CD14-positive monocyte (primary cell): ENCODE measurements at regions not wholly inside any gene's neighbourhood (a gene's known extent, or its start where the extent isn't known, plus 50 kb on each side); places are given as distances from the start of the nearest gene placed in this dataset.

Experiments
- DNase-seq, 3 donors: peaks; one replicate each; pipeline ENCODE4 v3.0.0-alpha.2; 2011 to 2022
- H2AFZ ChIP-seq: 2 replicates; pipeline ENCODE4 v1.6.0; 2012; ENCODE audit warnings: mild to moderate bottlenecking, low read depth, low read length, inconsistent platforms; ENCODE audit not compliant: insufficient read depth, poor library complexity, severe bottlenecking
- H3K27ac ChIP-seq, 2 donors: 1 replicate in 1 of 2; 2 replicates in 1 of 2; pipeline ENCODE4 v1.5.1; 2012 to 2013; ENCODE audit warnings: low read length in 2 of 2, control low read depth in 1 of 2, inconsistent platforms in 1 of 2, low read depth in 1 of 2, mild to moderate bottlenecking in 1 of 2
- H3K27me3 ChIP-seq, 2 donors: one replicate each; pipeline versions ENCODE4 v1.6.0 to v1.6.1; 2011 to 2013; ENCODE audit warnings: low read length in 2 of 2; ENCODE audit not compliant: control insufficient read depth in 2 of 2, insufficient read depth in 2 of 2
- H3K36me3 ChIP-seq, 2 donors: replicated peaks in 1 of 2; 1 replicate in 1 of 2; 2 replicates in 1 of 2; pipeline versions ENCODE4 v1.5.1 to v1.6.1; 2012 to 2013; ENCODE audit warnings: low read length in 2 of 2, control low read depth in 1 of 2, inconsistent platforms in 1 of 2, mild to moderate bottlenecking in 1 of 2; ENCODE audit not compliant: insufficient read depth in 2 of 2, control insufficient read depth in 1 of 2
- H3K4me1 ChIP-seq, 2 donors: 1 replicate in 1 of 2; 2 replicates in 1 of 2; pipeline versions ENCODE4 v1.5.1 to v1.6.1; 2012 to 2013; ENCODE audit warnings: low read length in 2 of 2, control low read depth in 1 of 2, inconsistent platforms in 1 of 2, mild to moderate bottlenecking in 1 of 2, moderate library complexity in 1 of 2; ENCODE audit not compliant: insufficient read depth in 2 of 2, control insufficient read depth in 1 of 2
- H3K4me2 ChIP-seq: replicated peaks from 2 replicates; pipeline ENCODE3; 2012; ENCODE audit warnings: low read length, moderate library complexity, mild to moderate bottlenecking; ENCODE audit not compliant: poor library complexity, severe bottlenecking; ENCODE audit errors: extremely low read depth
- H3K4me3 ChIP-seq, 3 experiments: fragments of 200-600 bp in 1 of 3; sonication (generic) in 1 of 3; replicated peaks in 1 of 3; 1 replicate in 2 of 3; 2 replicates in 1 of 3; pipeline ENCODE4 v1.5.1; 2011 to 2013; ENCODE audit warnings: low read length in 3 of 3, mild to moderate bottlenecking in 3 of 3, control low read depth in 2 of 3, low read depth in 2 of 3, inconsistent platforms in 1 of 3, moderate library complexity in 1 of 3
- H3K79me2 ChIP-seq: 2 replicates; pipeline ENCODE4 v1.6.0; 2012; ENCODE audit warnings: mild to moderate bottlenecking, control low read depth, inconsistent platforms, low read length, moderate library complexity; ENCODE audit not compliant: insufficient read depth
- H3K9ac ChIP-seq: 2 replicates; pipeline ENCODE4 v1.6.0; 2017; ENCODE audit warnings: low read length, mild to moderate bottlenecking; ENCODE audit not compliant: insufficient read depth, poor library complexity, severe bottlenecking
- H3K9me3 ChIP-seq, 2 donors: replicated peaks in 1 of 2; 1 replicate in 1 of 2; 2 replicates in 1 of 2; pipeline versions ENCODE4 v1.5.1 to v1.6.1; 2012 to 2013; ENCODE audit warnings: low read length in 2 of 2, control low read depth in 1 of 2; ENCODE audit not compliant: control insufficient read depth in 1 of 2, insufficient read depth in 1 of 2
- H4K20me1 ChIP-seq: 2 replicates; pipeline ENCODE4 v1.6.0; 2012; ENCODE audit warnings: mild to moderate bottlenecking, low read length, control low read depth, moderate library complexity; ENCODE audit not compliant: insufficient read depth
- H3K27ac Mint-ChIP-seq, 7 donors: one replicate each; pipeline ENCODE4 v1.8.0; 2020; ENCODE audit warnings: mild to moderate bottlenecking in 7 of 7, mixed read lengths in 7 of 7, moderate library complexity in 6 of 7, inconsistent platforms in 2 of 7
- H3K27me3 Mint-ChIP-seq, 3 donors: one replicate each; pipeline ENCODE4 v1.8.0; 2021 to 2022; ENCODE audit warnings: low read depth in 3 of 3, mild to moderate bottlenecking in 3 of 3, mixed read lengths in 3 of 3, moderate library complexity in 3 of 3, inconsistent platforms in 1 of 3
- H3K36me3 Mint-ChIP-seq, 2 donors: one replicate each; pipeline ENCODE4 v1.8.0; 2020; ENCODE audit warnings: mixed read lengths in 2 of 2, inconsistent platforms in 1 of 2, mild to moderate bottlenecking in 1 of 2
- H3K4me1 Mint-ChIP-seq: one replicate; pipeline ENCODE4 v1.8.0; 2020; ENCODE audit warnings: mild to moderate bottlenecking, mixed read lengths
- H3K4me3 Mint-ChIP-seq, 2 donors: one replicate each; pipeline ENCODE4 v1.8.0; 2020; ENCODE audit warnings: mild to moderate bottlenecking in 2 of 2, mixed read lengths in 2 of 2, moderate library complexity in 1 of 2
- H3K9me3 Mint-ChIP-seq, 7 donors: one replicate each; pipeline ENCODE4 v1.8.0; 2020 to 2022; ENCODE audit warnings: mixed read lengths in 7 of 7, mild to moderate bottlenecking in 6 of 7, moderate library complexity in 6 of 7, inconsistent platforms in 2 of 7
- CTCF ChIP-seq: fragments of 200-600 bp; IDR thresholded peaks from one replicate; pipeline ENCODE4 v1.8.0; 2022; ENCODE audit warnings: antibody characterized with exemption, mild to moderate bottlenecking
- WGBS: methylation state at CpG from one replicate; pipeline ENCODE4 v1.1.5; 2013; ENCODE audit warnings: missing lambda C conversion rate; ENCODE audit not compliant: insufficient coverage; 5-methylcytosine and 5-hydroxymethylcytosine counted together
- intact Hi-C, 2 donors: fragments of 100-400 bp; cut with micrococcal nuclease; formaldehyde crosslinking; loops; one replicate each; pipeline versions ENCODE4 v1.15.0 to v1.15.1; 2023

GRCh38 chr11:70692131-70692530 is 293.8 kb downstream of the CTTN start:
- Histone ChIP-seq H4K20me1 (no peaks in the 10 kb centered on the region), H2AFZ (no peak overlapping the region), H3K9me3 (no peaks in the 10 kb centered on the region), H3K4me3 (no peak overlapping the region), H3K27ac (no peak overlapping the region), H3K79me2 (no peaks in the 10 kb centered on the region), H3K4me2 (no peak overlapping the region), H3K4me1 (no peaks in the 10 kb centered on the region), H3K27me3 (no peaks in the 10 kb centered on the region), H3K36me3 (no peaks in the 10 kb centered on the region), H3K9ac (no peak overlapping the region)
- WGBS: 93% methylated on average over 2 of the region's 5 CpGs
- no peak overlapping the region for H3K27ac Mint-ChIP-seq
- H3K4me3 Mint-ChIP-seq: no peak overlapping the region
- intact Hi-C loops: no loop called here
- no peak for TF ChIP-seq CTCF
- no peak for DNase-seq
- H3K9me3 Mint-ChIP-seq: peaks cover 5 to 15% (median 6%) of the 10 kb centered on the region in 7 donors
- no peaks in the 10 kb centered on the region for H3K36me3 Mint-ChIP-seq
- H3K4me1 Mint-ChIP-seq: no peaks in the 10 kb centered on the region
- peaks cover 3 to 4% (median 4%) of the 10 kb centered on the region in 3 donors for H3K27me3 Mint-ChIP-seq

- Histone ChIP-seq H3K36me3 (no peaks in the 10 kb centered on the region), H3K4me3 (no peak overlapping the region), H3K79me2 (no peaks in the 10 kb centered on the region), H3K4me1 (no peaks in the 10 kb centered on the region), H3K27me3 (no peaks in the 10 kb centered on the region), H2AFZ (no peak overlapping the region), H3K9me3 (no peaks in the 10 kb centered on the region), H3K9ac (no peak overlapping the region), H3K27ac (no peak overlapping the region), H3K4me2 (no peak overlapping the region), H4K20me1 (no peaks in the 10 kb centered on the region)
- TF ChIP-seq CTCF: no peak
- 100% methylated on average over 1 of the region's 1 CpG for WGBS
- peak overlapping the region in 1 of 7 donors; percentile 32 for H3K27ac Mint-ChIP-seq
- no peaks in the 10 kb centered on the region for H3K36me3 Mint-ChIP-seq
- H3K27me3 Mint-ChIP-seq: peaks cover 0 to 4% (median 4%) of the 10 kb centered on the region in 3 donors
- H3K4me1 Mint-ChIP-seq: no peaks in the 10 kb centered on the region
- H3K4me3 Mint-ChIP-seq: no peak overlapping the region
- intact Hi-C loops: no loop called here
- peaks cover 2 to 13% (median 5%) of the 10 kb centered on the region in 7 donors for H3K9me3 Mint-ChIP-seq
- no peak for DNase-seq
Observed at GRCh38 chr11:70694371-70694770, 296.0 kb downstream of the CTTN start.
